ENCODE measurements at regions not wholly inside any gene's neighbourhood (a gene's known extent, or its start where the extent isn't known, plus 50 kb on each side); places are given as distances from the start of the nearest gene placed in this dataset.

GRCh38 chr6:81842254-81842653 is 89.8 kb upstream of the TENT5A start:
- TF ChIP-seq CTCF (conservative IDR thresholded peaks at IDR 0.05; ENCODE audit: low read depth, low read length) = no peak
- TF ChIP-seq EZH2phosphoT487 (IDR thresholded peaks at IDR 0.05; ENCODE audit: borderline replicate concordance, low read length) = no peak
